Eye (tissue), 1 donor: ENCODE measurements at regions not wholly inside any gene's neighbourhood (a gene's known extent, or its start where the extent isn't known, plus 50 kb on each side); places are given as distances from the start of the nearest gene placed in this dataset.

Experiments
- DNase-seq: peaks from one replicate; pipeline ENCODE4 v3.0.0-alpha.2; 2015

DNA sequence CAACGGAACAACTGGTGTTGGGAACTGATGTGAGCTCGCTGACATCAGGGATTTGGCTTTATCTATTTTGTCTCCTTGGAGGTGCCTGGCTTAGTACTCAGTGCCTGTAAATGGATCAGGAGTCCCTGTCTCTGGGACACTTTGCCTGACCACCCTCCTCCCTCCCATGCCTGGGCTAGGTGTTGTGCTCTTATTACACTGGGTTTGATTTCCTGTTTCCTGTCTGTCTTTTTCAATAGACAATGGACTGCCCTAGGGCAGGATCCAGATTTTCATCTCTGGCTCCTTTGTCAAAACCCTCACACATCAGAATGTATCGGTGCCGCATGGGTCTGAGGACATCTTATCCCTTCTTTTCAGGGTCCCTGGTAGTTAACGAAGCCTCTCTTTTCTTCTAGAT, 223.6 kb upstream of the ASIC2 start:
- DNase-seq: no peak

DNA sequence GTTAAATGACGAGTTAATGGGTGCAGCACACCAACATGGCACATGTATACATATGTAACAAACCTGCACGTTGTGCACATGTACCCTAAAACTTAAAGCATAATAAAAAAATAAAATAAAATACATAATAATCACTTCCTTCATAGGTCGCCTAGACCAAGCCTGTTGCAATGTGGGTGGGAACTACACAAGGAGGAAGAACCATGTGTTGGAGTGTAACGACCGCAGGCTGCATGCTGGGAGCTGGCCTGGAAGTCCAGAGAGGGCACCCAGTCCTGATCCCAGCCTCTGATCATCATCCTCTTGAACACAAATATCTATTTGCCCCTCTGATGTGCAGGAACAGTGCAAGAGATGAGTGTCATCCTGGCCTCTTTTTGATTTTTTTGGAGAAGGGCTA, 224.7 kb upstream of the ASIC2 start:
- no peak for DNase-seq

DNA sequence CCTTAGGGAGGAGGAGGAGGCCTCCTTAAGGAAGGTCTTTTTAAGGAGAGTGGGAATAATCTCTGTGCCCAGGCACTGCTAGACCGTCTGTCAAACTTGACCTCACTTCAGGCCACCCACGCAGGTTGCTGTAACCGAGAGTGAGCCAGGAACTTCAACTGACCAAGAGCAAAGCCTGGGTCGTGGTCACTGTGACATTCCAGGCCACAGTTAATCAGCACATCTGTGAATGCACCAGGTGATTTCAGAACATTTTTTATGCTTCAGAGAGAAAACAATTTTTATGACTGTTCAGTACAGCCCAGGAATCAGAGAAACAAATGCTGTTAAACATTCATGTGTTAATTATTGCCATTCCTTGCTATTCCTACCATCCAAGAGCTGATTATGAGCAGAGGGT, 226.6 kb upstream of the ASIC2 start:
- no peak for DNase-seq

DNA sequence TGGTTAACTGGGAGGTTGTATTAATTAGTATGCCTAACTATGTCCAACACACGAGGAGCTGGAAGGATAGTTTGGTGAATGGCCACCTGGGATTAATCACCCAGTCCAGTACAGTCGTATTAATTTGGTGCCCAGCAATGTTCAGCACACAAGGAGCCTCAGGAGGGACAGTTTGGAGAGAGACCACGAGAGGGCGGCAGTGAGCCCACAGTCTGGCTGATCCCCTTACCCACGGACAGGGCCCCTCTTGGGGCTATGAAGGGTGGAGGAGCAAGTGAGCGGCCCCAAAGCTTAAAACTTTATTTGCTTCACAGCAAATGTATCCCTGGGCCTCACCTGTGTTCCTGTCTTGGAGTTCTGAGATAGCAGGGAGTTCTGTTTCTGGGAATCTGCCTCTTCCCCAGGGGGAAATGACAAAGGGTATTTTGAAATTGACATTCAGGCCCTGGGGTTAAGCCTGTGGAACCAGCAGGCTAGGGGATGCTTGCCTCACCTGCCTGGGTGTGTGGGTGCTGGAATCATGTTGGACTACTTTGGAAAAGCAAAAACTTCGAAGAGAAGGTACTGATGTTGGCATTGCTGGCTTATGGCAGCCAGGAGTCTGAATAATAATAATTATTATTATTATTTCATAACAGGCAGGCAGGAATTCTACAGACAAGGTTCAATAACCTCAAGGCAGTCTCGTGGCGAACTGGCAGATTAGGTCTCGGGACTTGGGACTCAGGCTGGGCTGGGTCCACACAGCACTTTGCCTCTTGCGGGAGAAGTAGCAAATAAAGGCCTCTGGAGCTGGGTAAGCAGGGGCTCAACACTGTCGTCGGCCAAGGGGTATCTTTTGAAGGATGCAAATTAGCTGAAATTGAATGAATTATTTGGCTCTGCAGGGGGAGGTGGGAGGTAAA, 227.6 kb upstream of the ASIC2 start:
- DNase-seq: peak; percentile 93

DNA sequence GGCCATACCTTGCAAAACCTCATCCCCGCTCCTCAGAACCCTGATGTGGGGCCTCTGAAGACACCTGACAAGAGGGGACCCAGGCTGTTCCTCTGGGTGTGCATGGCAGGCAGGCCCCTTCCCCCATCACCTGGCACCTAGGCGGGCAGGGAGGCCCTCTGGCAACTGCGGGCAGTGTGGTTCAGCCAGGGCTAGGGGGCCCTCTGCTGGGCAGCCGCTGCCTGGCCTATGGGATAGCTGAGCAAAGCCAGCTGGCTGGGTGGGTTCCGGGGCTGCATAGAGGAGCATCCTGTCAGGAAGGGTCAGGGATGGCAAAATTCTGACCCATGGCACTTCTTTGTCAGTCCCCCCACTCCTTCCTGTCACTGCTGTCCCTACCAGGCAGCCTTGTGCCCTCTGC, 228.7 kb upstream of the ASIC2 start:
- no peak for DNase-seq

DNA sequence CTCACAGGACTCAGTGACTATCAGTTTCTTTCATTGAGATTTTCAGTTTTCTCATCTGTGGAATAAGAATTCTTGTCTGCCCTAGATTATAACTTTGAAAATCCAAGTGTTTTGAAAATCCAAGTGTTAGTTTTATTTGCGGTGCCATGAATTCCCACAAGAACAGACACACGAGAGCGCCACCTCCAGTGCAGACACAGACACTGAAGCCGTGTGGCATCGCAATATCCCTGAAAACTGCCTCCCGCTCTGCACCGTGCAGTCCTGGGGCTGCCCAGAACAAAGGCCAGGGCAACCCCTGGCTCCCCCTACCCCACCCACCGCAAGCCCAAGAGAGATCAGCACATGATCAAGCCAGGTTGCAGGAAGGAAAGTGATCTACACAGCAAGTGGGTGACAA, 229.5 kb upstream of the ASIC2 start:
- no peak for DNase-seq

DNA sequence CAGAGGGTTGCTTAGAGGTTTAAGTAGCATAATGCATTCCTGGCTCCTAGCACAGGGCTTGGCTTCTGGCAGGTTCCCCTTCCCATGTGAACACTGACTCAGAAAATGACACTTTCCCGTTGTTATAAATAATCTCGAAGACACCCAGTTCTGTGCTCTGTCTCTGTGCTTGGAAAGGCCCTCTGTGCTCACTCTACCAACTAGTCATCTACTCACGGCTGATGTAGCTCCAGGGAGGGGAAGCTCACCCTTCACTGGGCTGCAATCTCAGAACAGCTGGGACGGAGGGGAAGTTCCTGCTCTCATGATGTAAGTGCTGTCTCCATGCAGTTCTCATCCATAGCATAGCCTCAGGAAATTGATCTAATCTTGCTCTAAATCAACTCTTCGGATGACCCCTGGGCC, 230.5 kb upstream of the ASIC2 start:
- DNase-seq: no peak

DNA sequence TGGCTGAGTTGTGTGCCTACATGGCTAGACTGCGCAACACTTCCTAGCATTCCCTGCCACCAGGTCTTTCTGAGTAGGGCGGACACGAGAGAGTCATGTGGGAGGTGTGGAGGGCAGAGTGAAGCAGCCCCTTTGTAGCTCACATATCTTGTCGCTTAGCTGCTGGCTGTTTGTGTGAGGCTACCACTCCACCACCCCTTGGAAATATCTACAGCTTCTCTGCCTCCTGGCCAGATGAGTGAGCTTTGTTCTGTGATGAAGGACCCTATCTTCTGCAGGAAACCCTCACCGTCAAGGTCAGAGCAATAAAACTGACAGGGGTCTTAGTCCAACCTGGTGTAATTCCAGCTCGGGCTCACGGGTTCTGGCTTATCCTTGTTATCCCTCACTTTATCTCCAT, 232.1 kb upstream of the ASIC2 start:
- DNase-seq: no peak

DNA sequence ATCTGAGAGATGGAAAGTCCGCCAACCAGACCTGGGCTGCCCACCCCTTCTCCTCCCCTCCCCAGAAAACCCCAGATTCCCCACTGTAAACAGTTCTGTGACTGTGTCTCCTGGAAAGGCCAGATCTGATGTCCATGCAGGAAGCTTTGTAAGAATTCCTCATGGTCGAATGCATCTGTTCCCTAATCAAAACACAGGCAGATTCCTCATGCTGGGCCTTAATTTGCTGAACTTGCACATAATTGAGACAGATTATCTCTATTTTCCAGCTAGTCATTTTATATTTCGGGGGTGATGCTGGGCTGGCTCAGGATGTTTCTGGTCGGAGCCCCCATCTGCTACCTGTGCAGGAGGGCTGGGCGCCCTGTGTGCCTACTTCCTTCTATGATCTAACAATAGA, 233.6 kb upstream of the ASIC2 start:
- DNase-seq: peak; percentile 69

DNA sequence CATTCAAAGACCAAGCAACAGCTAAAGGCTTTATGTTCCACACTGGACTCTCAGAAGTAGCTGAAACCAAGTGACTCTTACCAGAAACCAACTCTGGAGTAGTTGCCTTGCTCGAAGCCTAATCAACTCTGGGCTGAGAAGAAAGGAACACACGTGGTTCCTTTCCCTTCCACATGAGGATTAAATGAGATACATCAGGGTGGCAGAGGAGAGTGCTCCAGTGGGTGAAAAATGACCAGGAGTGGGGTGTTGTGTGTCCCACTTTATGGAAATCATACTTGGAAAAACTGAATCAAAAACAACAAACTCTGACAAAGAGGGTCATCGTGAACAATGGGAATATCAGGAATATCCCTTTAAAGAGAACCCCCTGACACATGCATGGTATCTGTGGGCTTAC, 234.2 kb upstream of the ASIC2 start:
- no peak for DNase-seq

DNA sequence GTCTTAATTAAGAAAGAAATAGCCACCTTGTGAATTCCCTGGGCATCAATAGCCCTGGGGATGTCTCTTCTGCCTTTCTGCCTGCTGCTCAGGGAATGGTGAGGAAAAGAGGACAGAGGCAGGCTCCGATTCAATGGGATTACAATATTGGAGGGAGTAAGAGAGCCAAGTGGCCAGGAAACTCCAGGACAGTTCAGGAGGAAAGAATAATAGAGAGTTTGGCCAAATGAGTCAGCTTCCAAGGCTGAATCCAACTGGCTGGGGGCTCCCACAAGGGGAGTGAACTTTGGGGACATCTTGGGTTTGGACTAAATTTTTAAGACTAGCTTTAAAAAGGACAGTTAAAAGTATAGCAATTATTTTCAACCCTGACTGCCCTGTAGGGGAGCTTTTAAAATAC, 235.8 kb upstream of the ASIC2 start:
- no peak for DNase-seq

DNA sequence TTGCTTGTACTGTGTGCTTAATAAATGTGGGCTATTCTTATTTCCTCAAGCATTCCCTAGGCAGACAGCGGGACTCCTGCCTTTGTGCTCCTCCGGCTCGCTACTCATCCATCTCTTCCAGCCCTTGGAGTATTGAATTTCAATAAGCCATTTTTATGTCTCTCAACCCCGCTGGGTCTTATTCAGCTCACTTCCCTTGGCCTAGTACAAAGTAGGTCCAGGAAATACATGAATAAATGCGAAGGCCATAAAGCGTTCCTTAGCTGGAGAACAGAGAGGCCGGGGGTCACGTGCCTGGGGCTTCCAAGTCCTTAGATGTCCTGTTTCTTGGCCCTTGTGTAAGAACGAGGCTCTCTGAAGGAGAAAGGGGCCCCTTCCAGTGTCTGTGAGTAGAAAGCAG, 236.7 kb upstream of the ASIC2 start:
- DNase-seq: no peak

DNA sequence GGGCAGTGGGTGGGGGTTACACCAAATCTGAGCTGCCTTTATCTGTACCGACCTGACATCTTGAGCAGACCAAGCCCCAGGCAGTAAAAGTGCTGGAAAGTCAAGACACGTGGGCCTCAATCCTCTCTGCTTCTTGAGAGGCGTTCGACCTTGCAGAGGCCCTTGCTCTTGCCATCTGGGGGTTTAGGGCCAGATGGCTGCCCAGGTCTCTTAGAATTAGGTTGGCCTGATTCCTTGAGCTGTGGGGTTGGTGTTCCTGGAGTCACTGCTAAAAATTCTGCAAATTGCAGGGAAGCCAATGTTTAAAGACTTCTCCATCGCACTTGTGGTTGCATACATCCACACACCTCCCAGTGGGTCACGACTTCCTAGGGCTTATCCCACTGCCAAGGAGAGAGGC, 238.2 kb upstream of the ASIC2 start:
- no peak for DNase-seq

DNA sequence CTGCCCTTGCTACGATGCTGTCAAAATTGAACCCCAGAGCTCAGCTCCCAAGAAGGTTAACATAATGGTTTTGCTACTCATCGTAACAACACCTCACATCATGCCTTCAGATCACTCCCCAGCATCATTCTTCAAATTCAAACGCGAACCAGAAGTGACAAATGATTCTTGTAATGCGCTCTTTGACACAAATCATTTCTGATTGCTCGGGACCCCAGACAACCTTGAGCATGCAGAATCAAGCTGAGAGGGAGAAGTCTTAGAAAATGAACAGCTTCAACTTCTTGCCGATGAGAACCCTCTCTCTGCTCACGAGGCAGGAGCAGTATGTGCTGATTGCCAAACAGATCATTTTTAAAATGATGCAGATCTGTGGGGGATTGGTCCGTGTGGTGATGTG, 241.0 kb upstream of the ASIC2 start:
- DNase-seq: peak; percentile 95

DNA sequence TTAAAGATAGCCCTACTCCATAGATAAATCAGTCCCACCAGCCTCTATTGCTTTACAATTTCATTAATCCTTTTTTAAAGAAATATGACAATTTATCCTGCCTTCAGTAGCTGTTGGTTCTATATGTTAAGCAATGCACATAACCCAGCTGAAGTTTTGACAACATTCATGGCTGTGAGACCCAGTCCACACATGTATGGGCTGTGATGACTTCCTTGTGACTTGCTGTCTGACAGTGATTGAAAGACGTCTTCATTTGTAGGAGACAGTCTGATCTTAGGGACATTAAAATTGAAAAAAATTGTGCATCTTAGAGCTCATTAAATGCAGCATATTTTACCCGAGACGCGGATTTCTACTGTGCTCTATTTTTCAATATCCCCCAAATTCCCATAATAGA, 252.0 kb upstream of the ASIC2 start:
- DNase-seq: no peak

DNA sequence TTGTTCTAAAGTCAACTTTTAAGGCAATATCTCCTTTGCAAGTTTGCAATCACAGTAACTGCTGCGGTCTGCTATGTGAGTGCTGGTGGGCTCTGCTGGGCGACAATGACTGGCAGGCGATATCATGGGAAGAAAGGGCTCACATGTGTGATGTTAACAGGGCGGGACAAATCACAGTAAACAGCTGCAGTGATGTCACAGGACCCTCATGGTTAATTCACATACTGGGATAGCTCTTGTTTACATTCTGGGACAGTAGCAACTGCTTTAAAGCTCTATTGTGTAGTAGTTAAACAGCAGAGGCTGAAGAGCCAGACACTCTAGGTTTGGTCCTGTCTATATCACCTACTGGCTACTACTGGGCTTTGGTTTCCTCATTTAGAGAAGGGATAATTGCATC, 257.2 kb upstream of the ASIC2 start:
- DNase-seq: peak; percentile 74

DNA sequence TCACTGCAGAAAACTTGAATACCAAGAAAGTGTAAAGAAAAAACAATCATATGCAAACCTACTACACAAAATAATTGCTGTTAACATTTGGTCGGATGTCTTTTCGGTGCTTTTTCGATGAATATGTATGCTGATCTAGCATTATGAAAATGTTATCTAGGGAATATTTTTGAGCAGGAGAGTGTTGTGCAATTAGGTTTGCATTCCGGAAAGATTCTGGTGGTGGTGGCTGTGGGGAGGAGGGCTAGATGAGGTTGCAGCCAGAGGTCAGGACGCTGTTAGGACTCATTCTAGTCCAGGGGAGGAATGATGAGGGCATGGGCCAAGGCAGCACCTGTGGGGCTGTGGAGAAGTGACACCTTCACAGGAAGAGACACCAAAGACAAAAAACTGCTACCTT, 258.0 kb upstream of the ASIC2 start:
- DNase-seq: no peak

DNA sequence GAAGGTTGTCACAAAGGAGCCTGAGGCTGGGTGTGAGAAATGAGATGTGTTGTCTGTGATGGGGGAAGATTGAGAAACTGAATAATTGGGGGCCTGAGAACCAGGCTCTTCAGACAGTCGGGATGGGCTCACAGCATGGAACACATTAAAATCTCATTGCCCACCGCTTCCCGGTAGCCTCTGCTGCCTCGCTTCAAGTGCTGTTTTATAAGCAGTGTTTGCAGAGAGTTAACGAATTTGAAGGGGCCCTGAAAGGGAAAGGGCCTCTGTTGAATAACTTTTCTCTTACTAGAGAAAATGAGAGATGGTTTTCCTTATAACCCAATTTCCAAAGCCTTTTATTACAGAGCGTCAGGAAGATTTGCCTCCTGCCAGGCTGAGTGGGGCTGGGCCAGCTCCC, 258.8 kb upstream of the ASIC2 start:
- peak; percentile 65 for DNase-seq

DNA sequence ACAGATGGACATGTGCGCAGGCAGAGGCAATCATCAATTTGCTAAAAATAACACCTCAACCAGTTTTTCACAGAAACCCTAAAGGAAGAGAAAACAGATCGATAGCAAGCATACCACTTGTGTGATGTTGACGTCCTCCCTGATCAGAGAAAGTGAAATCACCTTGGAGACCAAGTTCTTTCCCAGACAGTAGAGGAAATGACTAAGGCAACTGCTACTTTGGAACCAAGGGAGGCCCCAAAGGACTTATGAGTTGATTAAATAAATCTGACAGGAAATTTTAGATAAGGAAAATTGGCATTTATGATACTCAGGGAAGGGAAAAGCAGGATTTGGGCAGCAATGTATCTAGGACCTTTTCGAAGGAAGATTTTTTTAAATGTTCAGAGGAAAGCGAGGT, 267.1 kb upstream of the ASIC2 start:
- DNase-seq: no peak

DNA sequence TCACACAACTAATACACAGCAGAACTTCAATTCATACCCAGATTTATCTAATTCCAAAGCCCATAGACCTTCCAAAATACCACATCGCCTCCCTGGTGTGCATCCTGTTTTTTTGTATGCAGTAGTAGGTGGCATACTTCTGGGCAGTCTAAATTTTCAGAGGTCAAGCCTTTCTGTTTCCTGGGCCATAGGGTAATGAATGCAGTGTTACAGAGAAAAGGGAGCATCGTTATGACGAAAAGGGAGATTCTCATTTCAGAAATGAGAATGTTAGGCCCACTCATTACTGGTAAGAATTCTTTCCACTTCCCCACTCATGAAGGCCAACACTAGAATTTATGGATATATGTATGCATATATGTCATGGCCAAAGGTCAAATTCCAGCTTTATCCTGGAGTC, 267.8 kb upstream of the ASIC2 start:
- no peak for DNase-seq

DNA sequence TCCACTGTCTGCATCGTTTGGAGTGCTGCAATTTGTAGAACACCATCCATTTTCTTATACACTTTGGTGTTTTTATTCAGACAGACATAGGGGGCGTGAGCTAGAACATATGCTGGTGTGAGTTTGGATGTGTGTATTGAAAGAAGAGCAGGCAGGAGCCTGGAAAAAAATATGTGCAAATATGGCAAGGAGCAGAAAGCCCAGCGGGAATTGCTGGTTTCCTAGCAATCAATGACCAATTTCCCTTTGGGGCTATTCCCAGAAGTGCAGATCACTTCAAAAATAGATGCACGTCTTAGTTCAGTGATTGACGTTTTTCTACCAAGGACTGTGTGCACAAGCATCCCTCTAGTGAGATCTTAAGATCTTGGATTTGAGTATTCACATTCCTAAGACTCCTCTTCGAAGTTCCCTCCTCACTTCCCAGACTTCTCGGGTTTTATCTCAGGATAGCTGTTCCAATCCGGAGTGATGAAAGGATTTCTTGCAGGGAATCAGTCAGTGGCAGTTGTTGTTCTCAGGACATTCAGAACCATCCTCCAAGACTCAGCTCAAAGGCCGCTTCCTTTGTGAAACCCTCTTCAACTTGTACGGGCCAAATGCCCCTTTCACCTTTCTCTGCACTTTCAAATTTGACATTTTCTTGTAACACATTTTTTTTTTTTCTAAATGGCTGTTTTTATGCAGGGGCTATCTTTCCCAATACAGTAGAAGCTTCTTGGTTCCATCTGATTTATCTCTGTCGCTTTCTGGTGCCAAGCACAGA, 268.7 kb upstream of the ASIC2 start:
- DNase-seq: no peak

DNA sequence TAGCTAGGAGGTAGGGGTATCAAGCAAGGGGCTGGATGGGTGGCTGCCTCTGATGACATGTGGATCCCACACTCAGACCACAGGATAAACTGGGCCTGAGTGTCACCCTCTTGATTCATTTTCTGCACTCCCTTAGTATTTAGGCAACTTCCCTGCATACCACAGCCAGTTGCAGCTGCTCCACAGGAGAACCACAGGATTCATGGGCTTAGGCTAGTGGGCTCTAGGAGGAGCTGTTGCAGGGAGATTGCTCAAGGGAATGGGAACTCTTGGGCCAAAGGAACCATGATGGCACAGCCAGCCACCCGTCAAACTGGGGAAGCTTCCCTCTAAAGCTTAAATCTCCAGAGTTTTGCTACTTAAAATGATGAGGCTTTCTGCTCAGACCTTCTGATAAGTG, 269.7 kb upstream of the ASIC2 start:
- no peak for DNase-seq

DNA sequence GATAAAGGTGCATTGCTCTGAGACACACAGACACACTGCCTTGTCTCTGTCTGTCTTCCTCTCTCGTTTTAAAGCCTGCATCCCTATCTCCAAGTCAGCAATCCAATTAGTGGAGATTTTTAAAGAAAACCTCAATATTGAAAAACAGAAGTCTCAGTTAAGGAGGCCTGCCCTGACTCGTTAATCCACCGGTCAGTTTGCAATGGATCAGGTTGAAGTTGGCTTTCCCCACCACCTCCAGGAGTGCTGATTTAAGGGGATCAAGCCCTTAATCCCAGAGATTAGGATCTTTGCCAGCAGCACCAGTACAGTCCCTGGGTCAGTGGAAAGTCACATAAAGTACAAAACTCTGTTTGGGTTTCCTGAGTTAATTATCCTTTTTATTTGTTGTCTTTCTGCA, 271.1 kb upstream of the ASIC2 start:
- DNase-seq: no peak

DNA sequence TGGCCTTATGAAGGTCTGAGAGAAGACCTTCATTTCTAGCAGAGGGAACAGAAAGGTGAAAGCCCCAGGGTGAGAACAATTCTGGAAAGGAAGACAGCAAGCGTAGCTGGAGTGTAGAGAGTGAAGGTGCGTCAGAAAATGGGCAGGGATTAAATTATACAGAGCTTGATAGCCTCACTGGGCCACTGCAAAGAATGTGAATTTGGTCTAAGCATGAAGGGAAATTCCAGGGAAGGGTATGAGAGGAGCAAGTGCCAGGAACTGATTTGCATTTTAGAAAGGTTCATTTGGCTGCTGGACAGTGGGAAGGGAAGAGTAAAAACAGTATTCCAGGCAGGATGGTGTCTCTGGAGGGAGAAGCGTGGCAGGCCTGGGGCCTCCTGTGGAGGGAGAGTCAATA, 274.1 kb upstream of the ASIC2 start:
- DNase-seq: no peak

DNA sequence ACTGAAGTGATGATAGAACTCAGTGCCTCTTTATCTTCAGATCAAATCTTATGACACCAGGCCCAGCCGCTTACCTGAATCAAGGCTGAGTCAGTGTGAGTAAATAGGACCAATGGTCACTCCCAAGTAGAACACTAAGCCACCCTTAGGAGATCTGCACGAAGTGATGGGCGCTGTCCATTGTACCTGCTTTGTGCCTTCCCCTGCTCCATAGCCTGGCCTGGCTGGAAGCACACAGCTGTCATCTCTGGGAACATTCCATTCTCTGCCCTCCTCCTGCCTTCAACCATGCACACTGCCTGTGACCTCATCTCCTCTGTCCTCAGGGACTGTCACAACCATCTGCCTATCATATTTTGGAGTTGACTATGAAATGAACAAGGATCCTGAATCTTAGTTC, 279.5 kb upstream of the ASIC2 start:
- no peak for DNase-seq
